T47D (cell line): ENCODE measurements at regions not wholly inside any gene's neighbourhood (a gene's known extent, or its start where the extent isn't known, plus 50 kb on each side); places are given as distances from the start of the nearest gene placed in this dataset.

Source experiments
- DNase-seq, 2 experiments: peaks; one replicate each; pipeline versions ENCODE4 v3.0.0 to v3.0.0-alpha.2; 2011 to 2012; ENCODE audit warnings: low read depth in 1 of 2, low spot score in 1 of 2
- JUND ChIP-seq: IDR thresholded peaks from 2 replicates; pipeline ENCODE4 v1.6.1; 2012; ENCODE audit warnings: low read depth
- in situ Hi-C: cut with HindIII; loops from 2 replicates; pipeline ENCODE4 v1.10.0; 2016; ENCODE audit warnings: low sequenced_read_pairs, low pct_unique_long_range_greater_than_20kb

DNA sequence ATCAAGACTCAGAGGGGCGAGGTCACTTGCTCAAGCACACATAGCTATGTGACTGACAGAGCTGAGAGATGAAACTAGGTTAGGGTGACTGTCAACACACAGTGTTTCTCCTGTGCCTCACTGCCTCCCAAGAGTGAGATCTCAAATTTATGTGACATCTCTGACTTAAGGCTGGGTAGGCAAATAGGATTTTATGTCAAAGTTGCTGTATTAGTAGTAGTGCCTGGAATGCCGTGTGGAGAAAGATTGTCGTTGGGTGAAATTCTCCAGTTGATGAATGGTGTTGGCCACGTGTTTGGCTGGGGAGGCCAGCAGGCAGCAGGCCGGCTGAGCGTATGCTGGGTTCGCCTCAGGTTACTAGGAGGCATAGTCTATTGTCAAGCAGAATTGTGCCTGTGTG lies 148.3 kb upstream of the BMPER start:
- in situ Hi-C loops, result no loop called here
- no peak for TF ChIP-seq JUND
- no peak for DNase-seq

DNA sequence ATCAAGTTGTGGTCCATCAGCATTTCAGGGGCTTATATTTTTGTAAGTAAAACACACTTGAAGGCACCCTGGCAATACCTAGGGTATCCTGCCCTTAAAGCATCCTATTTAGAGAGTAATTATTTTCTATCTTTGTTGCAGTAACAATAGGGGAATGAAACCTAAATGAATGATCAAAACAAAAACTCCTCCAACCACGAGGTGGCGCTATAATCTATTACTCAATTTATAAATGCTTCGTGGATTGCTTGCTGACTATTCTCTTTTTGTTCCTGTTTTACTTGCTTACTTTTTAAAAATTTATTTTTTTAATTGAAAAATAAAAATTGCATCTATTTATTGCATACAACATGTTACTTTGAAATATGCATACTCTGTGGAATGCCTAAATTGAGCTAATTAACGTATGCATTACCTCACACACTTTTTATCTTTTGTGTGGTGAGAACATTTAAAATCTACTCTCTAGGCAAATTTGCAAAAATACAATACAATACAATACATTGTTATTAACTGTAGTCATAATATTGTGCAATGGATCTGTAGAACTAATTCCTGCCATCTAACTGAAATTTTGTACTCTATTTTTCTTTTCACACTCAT lies 147.7 kb upstream of the BMPER start:
- no peak for TF ChIP-seq JUND
- peak in 1 of 2 experiments; percentile 77 for DNase-seq
- in situ Hi-C loops, result no loop called here

DNA sequence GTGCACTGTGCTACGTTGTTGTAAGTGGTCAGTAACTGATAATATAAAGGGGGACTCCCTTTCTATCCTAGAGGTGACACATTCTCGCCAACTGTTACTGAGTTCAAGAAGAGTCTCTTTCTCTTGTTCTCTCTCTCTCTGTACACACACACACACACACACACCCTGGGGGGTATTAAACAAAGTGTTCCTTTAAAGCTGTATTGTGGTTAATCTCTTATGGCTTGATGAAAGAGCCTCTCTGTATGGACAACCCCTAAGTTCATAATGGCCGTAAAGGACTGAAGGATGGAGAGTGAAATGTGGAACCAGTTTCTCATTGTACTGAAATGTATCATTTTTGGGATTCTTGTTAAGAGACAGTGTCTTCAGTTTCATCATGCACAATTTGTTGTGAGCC lies 145.2 kb upstream of the BMPER start:
- in situ Hi-C loops, result no loop called here
- no peak for DNase-seq
- no peak for TF ChIP-seq JUND

DNA sequence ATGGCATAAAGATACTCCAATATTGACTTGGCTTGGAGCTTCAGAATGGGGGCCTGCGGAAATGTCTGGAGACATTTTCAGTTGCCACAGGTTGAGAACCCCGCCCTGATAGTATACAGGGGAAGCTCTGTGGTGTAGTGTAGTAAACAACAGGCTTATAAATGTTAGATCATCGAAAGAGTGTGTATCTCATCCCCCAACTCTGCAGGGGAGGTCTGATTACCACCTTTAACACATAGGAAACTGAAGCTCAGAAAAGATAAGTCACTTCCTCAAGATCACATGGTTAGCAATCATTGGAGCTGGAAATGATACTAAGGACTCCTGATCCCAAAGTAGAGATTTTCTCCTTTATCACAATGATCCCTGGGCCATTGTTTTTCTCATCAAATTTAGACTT lies 144.5 kb upstream of the BMPER start:
- DNase-seq, result no peak
- in situ Hi-C loops, result no loop called here
- TF ChIP-seq JUND, result no peak

DNA sequence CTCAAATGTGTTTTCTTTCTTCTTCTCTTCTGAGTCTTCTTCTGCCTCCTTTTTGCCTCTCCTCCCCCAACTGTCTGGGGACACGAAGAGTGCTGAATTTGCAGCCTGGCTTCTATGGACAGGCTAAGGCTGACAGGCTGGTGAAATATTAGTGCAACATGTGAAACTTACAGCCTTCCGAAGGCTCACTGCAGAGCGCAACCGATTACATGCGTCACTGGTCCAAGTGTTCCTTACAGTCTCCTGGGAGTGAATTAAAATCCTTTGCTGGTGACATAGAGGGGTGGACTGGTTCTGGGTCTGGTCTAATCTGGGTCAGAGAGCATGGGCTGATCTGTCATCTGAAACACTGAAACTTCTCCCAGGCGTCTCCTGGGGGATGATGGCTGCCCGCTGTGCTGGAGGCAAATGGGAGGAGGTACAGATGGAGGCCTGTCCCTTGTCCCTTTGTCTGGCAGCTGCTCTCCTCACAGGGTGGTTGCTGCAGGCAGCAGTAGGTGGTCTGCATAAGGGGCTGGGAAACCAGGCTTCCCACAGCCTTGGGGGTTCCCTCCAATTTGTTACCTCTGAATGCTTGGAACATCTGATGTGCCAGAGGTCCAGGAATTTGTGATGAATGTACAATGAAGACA lies 143.8 kb upstream of the BMPER start:
- in situ Hi-C loops, result no loop called here
- no peak for DNase-seq
- TF ChIP-seq JUND, result no peak

DNA sequence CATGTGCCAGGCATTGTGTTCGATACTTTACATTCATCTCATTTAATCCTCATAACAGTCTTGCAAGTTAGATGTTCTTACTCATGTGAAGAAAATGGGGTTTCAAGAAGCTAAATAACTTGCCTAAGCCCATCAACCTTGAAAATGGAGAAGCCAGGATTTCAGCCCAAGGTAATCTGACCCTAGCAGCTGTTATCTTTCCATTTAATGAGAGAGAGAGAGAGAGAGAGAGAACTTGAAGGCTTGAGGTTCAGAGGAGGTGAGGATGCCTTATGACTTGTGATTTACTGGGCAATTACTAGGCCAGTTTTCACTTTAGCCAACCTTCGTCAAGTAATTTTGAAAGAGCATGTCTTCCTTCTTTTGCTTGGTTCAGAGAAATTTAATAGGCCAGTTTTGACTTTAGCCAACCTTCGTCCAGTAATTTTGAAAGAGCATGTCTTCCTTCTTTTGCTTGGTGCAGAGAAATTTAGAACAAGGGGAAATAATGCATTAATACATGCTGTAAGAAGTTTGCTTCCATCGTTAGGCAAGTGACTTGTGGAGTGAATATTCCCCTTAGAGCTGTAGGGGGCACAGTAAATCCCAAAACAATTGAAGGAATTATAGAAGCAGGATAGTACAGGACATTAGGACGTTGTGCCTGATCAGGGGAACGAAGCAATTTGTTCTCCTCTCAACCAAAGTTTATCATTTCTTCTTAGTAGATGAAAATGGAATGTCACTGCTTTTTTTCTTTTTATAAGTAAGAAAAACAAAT lies 143.0 kb upstream of the BMPER start:
- TF ChIP-seq JUND, result no peak
- in situ Hi-C loops, result no loop called here
- DNase-seq, result no peak

DNA sequence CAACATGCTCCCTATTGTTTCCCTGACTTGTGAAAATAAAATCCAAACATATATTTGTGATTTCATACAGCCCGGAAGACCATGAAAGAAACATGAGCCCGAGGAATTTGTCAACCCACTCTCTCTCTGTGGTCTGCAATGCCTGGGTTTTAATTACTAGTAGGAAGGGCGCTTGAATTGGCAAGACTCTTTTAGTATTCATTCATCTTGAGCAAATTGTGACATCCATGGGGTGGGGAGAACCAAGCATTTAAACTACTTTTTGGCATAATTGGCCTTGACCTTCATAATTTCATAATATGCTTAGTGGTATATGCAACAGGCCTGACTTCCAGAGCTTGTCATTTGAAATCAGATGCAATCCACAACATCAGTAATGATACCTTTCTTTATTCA lies 142.4 kb upstream of the BMPER start:
- no peak for DNase-seq
- TF ChIP-seq JUND, result no peak
- in situ Hi-C loops, result no loop called here

DNA sequence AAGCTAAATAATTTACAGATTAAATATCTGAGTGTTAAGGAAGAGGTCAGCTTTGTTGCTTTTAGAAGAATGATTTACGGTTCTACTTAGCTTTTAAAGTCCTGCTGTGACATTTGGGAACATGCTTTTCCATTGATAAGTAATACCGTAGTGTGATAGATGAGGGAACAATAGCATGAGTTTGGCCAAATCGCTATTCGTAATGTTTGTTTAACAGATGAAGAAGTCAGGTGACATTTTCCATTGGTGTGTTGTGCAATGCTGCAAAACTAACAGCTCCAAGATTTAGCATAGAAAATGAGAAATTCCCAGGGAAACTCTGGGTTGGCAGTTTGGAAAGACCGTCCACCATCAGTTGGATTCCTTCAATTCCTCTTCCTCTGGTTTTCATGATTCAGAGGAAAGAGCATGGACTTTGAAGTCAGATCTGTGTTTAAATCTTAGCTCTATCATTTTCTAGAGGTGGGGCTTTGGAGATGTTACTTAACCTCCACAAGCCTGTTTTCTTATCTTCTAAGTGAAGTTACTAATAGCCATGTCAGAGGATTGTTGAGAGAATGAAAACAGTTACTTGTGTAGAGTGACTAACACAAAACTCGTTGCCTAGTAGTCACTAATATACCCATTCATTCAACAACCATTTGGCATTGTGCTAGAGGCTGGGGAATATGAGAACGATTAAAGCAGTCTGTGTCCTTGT lies 140.4 kb upstream of the BMPER start:
- no peak for TF ChIP-seq JUND
- in situ Hi-C loops, result no loop called here
- DNase-seq, result no peak

DNA sequence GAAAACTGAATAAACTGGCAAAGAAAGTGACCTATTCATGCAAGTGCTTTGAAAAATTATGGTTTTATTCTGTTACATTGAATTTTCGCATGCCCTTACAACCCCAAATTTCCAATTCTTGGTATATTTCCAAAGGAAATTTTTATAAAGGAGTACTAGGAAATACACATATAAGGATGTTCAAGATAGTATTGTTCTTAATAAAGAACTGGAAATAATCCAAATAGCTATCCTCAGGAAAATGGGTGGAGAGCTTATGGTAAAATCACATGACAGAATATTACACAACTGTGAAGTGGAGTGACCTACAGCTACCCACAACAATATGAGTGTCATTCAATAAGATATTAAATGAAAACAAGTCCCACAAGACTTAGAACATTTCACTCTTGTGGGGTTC lies 138.9 kb upstream of the BMPER start:
- DNase-seq, result no peak
- no peak for TF ChIP-seq JUND
- in situ Hi-C loops, result no loop called here

DNA sequence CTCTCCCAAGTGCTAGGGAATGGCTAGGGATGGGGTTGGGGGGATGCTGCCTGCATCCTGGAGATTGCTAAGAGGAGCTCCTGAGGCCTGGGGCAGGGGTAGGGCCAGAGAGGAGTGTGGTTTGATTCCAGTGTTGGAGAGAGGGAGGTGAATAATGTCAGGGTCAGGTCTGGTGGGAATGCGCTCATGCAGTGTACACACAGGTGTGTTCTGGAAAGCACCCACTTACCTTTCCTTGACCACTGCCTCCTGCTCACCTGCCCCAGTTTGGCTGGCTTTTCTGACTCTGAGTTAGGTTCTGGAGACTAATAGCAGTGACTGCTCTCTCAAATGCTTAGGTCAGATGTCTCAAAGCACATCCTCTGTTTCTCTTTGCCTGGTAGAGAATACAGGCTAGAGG lies 135.4 kb upstream of the BMPER start:
- TF ChIP-seq JUND, result no peak
- DNase-seq, result no peak
- in situ Hi-C loops, result no loop called here

DNA sequence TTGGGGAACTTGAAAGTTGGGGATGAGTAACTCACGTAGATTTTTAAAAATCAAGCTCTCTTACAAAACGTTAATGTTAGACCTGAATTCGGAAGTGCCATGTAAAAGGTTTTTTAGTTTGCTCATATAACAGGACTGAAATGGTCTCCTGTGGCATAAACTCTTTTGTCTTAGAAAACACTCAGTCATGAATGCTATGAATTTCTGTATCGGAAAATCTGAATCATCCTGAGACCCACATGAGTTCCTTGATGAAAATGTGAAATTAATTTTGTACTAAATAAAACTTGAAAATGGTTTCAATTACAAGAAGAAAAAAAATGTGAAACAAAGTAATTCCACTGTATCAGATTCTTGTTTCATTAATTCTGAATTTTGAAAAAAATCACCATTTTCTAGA lies 134.8 kb upstream of the BMPER start:
- no peak for TF ChIP-seq JUND
- DNase-seq, result no peak
- in situ Hi-C loops, result no loop called here

DNA sequence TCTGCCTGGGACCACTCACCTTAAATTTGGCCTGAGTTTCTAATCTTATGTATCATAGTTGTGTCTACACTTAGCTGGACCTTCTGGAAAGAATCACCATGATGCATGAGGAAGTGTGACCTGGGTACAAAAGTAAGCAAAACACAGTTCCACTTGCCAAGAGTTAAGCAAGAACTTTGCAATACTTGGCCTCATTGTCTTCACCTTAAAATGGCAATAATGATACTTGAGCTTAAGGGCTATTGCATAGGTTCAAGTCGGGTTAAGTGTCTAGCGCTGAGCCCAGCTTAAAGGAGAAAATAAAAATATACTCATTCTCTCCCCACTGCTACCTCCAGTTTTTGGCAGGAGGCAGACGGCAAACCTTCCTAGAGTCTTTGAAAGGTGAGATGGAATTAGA lies 133.9 kb upstream of the BMPER start:
- no peak for DNase-seq
- in situ Hi-C loops, result no loop called here
- TF ChIP-seq JUND, result no peak

DNA sequence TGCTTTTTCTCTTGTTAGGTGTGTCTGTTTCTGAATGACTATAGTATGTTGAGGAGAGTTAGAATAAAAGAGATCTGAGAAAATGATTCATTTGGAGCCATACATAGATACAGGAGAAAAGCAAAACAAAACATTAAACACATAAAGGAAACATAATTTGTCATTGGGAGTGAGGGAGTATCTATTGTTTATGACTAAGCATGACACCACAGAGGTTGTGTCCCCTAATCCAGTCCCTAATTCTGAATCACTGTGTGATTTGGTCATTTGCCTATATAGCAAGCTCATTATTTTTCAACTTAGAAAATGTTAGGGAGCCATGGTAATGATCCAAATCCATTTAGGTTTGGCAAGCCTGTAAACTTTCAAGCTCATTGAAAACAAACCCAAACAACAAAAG lies 132.3 kb upstream of the BMPER start:
- no peak for DNase-seq
- no peak for TF ChIP-seq JUND
- in situ Hi-C loops, result no loop called here
